Keratinocyte (primary cell): ENCODE measurements at regions not wholly inside any gene's neighbourhood (a gene's known extent, or its start where the extent isn't known, plus 50 kb on each side); places are given as distances from the start of the nearest gene placed in this dataset.

Experiments used
- EZH2 ChIP-seq: IDR thresholded peaks from one replicate; pipeline ENCODE4 v1.6.1; 2012; ENCODE audit warnings: inconsistent platforms, mild to moderate bottlenecking, low read length, moderate library complexity
- TF ChIP-seq, protein P1 (sequence below), 3 experiments: IDR thresholded peaks in 1 of 3; conservative IDR thresholded peaks in 1 of 3; optimal IDR thresholded peaks in 1 of 3; 2 replicates in 2 of 3; 3 replicates in 1 of 3; pipeline versions ENCODE3 to v1.5.1; 2011; ENCODE audit warnings: low read length in 3 of 3, mild to moderate bottlenecking in 3 of 3, moderate library complexity in 2 of 3, control low read depth in 1 of 3, inconsistent platforms in 1 of 3; ENCODE audit not compliant: insufficient read depth in 2 of 3; ENCODE audit errors: extremely low read depth in 1 of 3

DNA sequence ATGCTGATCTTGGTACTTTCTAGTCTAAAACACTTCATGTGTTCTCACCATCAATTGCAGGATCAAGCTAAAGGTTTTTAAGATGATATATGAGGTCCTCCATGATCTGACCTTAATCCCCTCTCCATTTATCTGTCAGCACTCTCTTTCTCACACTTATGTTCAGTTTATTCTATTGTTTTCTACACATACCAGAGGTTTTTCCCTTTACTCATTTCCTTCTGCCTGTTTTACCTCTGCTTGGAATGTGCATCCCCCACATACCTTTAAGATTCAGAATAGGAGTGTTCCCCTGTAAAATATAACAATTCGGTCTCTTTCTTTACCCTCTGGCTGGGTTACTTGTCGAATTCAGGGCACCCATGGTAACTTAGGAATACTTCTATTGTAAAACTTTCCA is 219.1 kb upstream of the PKP2 start:
- TF ChIP-seq, protein P1, sequence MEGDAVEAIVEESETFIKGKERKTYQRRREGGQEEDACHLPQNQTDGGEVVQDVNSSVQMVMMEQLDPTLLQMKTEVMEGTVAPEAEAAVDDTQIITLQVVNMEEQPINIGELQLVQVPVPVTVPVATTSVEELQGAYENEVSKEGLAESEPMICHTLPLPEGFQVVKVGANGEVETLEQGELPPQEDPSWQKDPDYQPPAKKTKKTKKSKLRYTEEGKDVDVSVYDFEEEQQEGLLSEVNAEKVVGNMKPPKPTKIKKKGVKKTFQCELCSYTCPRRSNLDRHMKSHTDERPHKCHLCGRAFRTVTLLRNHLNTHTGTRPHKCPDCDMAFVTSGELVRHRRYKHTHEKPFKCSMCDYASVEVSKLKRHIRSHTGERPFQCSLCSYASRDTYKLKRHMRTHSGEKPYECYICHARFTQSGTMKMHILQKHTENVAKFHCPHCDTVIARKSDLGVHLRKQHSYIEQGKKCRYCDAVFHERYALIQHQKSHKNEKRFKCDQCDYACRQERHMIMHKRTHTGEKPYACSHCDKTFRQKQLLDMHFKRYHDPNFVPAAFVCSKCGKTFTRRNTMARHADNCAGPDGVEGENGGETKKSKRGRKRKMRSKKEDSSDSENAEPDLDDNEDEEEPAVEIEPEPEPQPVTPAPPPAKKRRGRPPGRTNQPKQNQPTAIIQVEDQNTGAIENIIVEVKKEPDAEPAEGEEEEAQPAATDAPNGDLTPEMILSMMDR (optimal IDR thresholded peaks at IDR 0.05 in 1 of 3, IDR thresholded peaks at IDR 0.05 in 1 of 3, conservative IDR thresholded peaks at IDR 0.05 in 1 of 3; ENCODE audit: extremely low read depth in 1 of 3, insufficient read depth in 2 of 3, low read length in 3 of 3) = no peak
- TF ChIP-seq EZH2 = no peak
